ENCODE measurements at regions not wholly inside any gene's neighbourhood (a gene's known extent, or its start where the extent isn't known, plus 50 kb on each side); places are given as distances from the start of the nearest gene placed in this dataset.
A peak's percentile ranks its signal among the peaks of the same experiment; 100 is the strongest.

DNA sequence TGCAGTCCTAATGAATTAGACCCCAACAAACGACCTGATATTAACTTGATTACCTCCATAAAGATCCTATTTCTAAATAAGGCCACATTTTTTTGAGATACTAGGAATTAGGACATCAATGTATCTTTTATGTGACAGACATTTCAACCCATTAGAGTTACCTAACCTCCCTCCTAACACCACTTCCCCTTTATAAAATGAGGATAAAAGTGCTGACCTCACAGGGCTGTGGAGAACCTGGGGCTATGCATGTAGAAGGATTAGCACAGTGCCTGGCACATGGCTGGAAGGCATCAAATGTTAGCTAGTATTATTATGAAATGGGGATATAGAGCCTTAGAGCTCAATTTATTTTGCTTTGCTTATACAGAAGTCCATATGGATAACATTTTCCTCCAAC is 53.5 kb upstream of the LRRN1 start:
- DNase-seq, result no peak

DNA sequence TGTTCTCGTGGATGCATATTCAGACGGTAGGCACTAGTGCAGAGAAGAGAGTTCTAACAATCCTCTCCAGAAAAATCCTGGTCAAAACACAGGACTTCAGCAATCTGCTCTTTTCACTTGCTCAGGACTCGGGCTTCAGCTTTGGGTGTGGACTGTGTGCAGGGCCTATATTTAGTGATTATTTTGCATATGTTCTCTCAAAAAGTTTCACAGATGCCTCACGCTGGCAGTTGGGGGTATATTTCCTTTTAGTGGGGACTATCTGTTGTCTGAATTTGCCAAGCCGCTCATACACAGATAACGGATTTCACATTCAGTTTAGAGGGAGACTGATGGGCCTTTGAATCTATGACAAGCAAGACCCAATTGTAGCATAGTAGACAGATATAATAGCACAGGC is 54.4 kb upstream of the LRRN1 start:
- DNase-seq, result no peak

DNA sequence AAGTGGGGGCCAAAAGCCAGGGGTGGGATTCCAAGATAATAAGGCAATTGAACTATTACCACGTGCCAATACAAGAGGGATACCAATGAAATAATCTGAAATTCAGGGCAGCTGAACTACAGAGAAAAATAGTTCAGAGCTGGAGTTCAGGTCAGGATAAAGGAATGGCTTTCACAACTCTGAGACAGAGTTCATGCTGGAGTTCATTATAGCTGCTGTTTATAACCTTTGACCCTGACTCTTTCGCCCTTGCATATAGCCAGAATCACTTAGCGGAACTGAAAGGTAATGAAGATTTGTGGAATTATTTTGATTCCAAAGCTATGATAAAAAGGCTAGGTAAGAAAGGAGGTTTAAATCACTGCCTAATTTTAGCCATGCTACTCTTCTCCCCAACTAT is 55.5 kb upstream of the LRRN1 start:
- no peak for DNase-seq

DNA sequence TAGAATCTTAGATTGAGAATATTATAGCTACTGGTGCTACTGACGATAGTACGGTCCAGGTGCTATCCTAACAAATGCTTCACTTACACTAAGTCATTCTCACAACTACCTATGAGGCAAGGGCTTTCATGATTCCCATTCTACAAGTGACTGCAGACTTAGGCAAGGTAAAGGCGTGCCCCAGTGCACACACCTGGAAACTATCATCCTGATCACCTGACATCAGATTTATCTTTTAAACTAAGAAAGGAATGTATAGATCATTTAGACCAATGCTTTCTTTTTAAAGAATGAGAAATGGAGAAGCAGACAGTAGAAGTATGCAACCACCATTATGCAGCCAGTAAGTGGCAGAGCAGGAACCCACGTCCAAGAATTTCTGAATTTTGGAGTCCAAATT is 59.2 kb upstream of the LRRN1 start:
- DNase-seq, result no peak

DNA sequence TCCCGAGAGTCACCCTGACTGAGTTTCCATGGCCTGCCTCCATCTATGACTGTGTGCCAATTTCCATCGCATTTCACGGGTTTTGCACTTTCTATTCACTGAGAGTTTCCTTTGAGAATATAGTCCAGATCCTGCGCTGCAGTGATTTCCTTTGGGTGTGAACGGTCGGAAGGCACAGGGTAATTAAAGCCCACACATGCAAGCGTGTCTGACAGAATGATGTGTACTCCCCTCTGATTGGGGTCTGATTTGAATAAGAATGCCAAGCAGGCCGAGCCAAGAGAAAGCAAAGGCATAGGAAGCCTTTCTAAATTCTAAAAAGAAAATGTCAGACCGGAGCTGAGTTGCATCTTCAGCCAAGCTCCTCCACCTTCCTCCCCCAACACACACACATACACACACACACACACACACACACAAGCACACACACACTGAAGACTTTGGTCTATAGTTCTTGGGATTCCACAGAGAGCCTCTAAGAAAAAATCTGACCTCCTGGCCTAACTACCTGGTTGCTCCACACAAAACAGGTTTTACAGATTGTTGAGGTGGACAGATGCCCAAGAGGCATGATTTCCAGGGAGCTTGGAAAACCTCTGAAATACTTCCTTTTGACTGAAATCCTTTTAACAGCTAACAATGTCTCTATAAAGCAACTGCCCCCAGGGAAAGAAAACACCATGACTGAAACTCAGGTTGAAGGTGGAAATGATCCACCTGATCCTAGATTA is 59.7 kb upstream of the LRRN1 start:
- DNase-seq, result no peak

DNA sequence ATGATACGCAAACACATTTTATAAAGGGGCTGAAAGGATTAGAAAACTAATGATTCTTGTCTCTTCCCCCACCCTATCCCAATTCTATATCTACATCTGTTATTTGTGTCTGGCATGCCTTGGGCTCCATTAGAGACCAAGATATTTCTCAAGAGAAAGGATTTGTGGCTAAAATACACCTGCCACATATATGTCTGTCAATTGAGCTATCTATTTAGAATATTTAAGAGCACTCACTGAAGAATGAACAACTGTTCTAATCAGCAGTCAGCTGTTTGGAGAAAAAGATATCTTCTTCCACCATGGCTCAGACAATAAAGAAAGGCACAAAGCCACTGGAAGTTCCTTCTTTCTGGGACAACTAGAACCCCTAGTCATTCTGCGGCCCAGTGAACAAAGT is 61.7 kb upstream of the LRRN1 start:
- no peak for DNase-seq

DNA sequence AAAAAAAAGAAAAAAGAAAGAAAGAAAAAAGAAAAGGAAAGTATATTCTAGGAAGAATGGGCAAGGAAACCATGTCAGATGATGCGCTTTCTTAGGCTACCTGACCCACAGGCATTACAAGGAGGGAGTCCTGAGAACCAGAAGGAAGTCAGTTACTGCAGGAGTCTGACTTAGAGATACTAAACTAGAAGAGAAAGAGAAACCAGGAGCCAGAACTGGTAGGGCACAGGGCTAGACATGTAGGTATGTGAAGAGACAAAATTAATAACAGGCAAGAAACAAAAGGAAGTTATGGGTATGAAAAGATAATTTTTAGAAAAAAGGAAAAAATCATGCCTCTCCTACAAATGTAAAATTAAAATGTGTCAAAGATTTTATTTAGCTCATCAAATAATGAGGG is 63.3 kb upstream of the LRRN1 start:
- no peak for DNase-seq

DNA sequence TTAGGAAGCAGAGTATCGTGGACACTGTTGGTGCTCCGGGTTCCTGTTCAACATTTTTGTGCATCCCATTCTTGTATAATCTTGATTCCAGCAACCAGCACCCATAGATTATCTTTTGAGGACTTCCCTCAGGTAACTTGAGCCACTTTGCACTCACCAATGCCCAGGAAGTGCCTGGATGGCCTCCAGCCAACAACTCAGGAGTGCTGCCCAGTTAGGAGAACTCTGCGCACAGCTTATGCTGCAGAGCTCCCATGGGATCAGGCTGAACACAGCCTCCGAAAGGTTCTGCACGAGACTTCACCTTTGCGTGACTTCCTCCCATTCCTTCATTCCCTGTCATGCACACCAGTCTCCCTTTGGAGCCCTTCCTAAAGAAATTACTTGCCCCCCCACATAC is 64.3 kb upstream of the LRRN1 start:
- no peak for DNase-seq

DNA sequence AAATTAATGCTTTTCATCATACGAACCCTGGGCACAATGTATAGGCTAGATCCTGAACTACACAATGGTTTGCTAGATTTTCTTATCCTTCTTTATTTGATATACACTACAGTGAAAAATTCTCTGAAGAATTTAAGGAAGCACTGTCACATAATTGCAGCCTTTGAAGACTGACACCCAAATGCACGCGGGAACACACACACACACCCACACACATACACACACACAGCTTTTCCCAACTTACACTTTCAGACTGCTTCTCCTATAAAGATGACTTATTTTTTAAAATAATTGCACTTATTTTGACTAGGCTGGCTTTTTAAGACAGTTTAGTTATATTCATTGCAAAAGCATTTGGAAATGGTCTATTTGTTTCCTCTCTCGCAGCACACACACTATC is 70.0 kb upstream of the LRRN1 start:
- no peak for DNase-seq

DNA sequence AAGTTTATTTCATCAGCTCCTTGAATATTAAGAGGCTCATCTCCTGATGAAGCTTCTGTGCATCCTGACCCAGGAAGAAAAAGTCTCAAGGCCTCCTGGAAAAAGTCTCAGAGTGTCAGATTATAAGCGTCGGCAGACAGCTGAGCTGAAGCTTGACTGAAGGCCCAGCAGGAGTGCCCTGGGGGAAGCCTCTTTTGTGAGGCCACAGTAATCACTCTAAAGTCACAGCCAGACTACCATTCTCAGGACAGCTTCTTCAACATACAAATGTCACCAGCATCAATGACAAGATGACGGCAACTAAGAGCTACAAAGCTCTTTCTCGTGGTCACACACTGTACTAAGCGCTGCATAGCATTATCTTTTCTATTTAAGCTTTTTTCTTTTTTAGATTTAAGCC is 72.7 kb upstream of the LRRN1 start:
- no peak for DNase-seq

DNA sequence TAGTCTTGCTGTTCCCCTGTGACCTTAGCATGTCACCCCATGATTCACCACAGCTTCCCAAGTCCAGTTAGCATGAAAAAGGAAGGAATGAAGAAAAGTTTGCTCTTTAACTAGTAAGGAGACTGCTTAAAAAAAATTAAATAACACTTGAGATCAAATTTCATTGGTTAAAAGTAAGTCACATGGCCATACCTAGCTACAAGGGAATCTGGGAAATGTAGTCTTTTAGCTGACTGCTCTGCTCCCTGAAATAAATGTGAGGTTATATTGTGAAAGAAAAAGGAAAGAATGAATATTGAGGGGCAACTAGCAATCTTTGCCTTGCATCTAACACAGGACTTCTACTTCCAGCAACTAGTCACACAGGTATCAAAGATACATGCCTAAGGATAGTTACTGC is 84.7 kb upstream of the LRRN1 start:
- DNase-seq, result no peak

DNA sequence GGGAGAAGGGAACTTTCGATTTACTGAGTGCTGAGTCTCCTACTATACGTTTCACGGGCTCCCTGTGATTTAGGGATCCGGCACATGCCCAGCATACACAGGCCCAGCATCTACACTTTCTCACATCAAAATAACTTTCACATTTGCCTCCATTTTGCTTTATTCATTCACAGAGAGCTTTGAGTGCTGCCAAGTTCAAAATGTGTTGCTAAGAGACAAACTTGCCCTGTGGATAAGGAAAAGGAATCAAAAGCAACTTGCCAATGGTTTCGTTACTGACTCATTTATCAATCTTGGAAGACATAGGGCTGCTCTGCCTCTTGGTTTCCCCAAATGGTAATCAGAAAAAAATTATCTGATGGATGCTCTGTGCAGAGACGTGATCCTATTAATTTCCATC is 86.3 kb upstream of the LRRN1 start:
- DNase-seq, result no peak

DNA sequence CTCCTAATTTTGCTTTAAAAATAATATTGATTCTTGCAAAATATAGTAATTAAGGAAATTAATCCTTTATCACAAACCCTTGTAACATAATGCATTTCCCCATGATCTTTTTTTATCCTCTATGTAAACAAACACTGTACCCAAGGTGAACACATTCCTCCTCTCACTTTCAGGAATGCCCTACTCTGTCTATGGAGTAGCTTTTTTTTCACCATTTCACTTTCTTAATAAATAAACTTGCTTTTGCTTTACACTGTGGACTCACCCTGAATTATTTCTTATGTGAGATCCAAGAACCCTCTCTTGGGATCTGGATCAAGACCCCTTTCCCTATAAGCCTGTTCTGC is 90.5 kb upstream of the LRRN1 start:
- no peak for DNase-seq

DNA sequence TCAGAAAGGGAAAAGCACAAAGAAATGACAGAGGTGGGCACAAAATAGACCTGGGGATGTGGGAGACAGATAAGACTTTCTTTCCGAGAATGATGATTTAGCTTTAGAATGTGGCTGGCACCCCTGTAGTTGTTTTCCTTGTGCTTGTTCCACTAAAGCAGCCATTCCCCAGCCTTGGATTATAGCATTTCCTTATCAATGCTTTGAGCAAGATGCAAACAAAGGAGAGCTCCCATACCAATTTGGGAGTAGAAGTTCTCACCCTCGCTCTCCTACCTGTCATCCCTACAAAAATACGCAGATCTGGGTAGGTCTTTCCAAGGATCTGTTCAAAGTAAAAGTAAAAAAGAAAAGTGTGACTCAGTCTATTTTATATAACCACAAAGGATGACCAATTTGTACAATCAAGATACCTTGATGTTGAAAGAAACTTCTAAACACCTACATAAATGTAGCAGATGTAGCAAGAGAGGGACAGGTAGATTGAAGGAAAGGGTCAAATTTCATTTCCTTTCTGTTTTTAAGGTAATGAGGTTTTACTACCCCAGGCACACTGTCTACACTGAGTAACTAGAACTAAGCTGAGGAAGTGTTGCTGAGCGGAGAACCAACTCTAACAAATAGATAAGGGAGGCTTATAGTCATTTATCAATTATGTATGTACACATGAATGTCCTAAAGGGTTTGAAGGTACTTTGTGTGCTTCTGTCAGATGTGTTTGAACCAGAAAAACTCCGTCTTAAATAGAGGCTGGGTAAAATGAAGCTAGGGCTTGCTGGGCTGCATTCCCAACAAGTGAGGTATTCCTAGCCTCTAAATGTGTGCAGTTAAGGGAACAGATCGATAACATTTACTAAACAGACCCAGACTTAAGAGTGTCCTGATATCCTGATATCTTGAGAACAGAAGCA is 91.1 kb upstream of the LRRN1 start:
- DNase-seq, result no peak

DNA sequence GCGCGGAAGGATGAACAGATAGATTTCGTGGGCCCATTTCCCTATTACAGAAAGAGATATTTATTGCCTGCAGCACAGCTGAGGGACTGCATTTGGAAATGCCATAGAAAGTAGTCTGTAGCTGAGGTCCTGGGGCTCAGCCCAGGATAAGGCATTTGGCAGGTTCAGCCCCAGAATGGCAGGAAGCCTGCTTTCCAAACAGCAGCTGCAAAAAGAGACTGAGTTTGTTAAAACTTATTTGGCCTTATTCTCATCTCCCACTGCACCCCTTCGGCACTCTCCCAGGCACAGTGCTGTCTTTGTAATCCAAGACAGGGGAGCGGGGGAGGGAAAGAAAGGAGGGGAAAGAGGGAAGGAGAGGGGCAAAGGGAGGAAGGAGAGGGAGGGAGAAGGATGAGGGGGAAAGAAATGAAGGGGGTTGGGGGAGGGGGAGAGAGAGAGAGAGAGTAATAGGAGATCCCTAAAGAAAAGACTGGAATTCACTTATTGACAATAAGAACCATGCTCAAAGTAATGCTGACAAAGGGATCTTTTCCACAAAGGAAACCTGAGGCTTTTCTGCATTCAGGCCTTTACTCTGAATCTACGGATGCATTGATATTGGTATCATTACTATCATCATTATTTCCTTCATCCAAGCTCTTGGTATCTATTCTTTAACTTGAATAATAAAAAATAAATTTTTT is 94.0 kb upstream of the LRRN1 start:
- no peak for DNase-seq

DNA sequence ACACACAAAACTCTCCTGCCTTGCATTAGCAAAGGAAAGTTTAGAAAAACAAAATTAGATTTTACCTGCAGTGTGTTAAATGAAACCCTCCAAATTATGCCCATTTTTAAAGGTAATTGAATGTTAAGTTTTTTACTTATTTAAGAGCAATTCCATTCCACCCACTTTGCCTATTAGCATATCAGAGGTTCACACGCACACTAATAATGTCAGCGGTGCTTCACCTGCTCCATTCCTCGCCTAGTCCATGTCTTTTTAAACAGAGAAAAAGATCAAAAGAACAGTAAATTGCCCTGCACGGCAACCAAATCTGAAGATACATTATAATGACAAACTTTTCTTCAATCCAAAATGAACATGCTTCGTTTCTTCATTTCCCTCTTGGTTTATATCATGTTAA is 97.3 kb upstream of the LRRN1 start:
- no peak for DNase-seq

DNA sequence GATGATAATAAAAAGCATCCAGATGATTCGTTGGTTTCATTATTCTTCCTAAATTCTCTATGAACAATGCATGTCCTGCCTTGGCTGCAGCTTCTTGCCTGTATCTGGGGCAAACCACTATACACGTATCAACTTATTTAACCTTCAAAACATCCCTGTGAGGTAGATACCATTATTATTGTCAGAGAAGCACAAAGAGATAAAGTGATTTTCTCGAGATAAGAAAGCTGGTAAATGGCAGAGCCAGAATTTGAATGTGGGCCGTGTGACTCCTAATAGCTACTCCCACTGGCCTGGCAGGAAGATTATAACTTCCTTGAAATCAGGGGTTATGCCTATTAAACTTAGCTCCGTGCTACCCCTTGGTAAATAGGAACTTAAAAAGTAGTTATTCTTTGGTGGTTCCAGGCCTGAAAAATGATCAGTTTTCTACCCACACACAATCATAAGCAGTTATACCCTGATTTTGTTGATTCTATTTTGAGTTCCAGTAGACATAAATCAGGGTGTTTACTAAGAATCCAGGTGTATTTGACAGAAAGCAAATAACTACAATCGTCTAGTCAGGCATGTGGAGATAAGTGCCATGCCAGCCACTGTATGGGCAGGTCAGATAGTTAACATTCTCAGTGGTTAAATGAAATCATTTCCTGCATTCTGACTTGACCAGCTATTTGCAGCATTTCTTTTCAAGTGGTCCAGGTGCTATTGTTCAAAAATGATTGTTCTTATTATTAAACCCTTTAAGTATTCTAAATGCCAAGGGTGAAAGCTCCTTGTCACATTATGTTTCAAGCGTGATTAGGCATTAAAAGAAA is 99.2 kb upstream of the LRRN1 start:
- peak; percentile 23 to 28 for DNase-seq

DNA sequence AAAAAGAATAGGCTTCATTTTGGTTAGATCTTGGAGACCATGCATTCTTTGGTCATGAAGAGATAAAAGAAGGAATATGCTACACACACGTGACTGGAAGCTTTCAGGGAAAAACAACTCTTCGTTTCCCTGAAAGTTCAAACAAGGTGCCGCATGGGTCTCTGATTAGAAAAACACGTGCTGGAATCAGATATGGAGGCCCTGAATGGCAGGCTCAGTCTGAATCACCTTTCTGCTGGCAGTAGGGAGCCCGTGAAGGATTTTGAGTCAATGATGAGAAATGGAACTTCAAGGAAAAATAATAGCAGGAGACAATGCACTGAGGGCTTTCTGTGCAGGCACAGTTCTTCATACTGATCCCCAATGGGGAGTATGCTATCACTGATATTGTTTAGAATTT is 99.8 kb upstream of the LRRN1 start:
- DNase-seq, result no peak

DNA sequence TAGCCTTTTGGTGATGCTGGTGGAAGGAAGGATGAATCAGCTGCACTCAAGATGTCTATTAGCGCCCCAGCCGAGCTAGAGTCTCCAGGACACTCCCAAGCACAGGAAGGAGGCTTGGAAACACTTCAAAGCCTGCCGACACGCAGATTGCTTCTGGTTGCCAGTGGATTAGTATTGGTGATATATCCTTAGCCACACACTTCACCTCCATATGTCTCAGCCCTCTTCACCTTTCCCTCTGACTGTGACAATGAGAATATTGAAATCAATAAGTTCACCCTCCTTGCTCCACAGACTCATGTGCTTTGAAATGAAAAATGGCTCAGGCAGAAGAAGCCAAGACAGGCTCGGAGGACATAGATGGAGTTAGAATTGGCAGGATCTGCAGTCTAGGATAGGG is 102.9 kb upstream of the LRRN1 start:
- DNase-seq, result no peak

DNA sequence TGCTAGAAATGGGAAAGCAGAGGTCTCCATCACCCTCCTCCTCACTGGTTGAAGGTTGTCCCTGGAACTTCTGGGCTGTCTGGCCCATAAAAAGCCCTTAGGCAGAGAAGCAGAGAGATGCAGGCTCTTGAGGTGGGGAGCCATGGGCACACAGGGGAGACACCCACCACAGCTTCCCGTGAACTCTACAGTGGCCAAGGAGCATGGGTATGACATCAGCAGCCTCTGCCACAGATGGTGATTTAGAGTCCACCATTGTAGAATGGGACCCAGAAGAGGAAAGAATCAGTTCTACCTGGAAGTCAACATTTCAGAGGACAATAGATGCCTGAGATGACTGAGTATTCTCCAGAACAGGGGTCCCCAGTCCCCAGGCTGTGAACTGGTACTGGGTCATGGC is 105.6 kb upstream of the LRRN1 start:
- no peak for DNase-seq

DNA sequence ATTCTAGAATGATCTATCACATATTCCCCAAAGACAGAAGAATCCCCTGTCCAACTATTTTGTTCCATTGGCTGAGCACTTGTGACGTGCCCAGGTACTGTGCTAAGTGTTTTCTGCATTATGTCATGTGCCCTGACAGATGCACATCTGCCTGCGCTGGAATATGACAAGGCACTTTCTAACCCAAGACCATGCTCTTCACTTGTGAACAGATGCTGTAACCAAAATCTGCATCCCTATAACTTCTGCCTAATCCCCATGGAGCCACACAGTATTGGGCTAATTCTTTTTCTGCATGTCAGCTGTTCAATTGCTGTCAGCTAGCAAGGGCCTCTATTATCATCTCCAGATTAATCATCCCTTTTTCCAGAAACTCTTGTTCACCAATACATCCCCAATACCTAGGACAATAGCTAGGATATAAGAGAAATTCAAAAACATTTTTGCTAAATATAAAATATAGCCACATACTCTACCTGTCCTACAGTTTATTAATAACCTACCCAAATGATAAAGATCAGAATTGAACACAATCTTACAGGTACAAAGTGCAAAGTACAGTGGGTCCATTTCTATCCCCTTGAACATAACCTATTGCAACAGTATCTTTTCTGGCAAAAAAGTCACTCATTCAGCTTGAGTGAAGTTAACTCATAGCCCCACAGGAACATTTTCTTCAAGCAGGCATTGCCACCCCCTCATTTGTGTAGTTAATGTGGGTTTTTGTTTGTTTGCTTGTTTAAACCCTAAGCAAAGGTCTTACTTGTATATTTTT is 109.4 kb upstream of the LRRN1 start:
- DNase-seq, result no peak

DNA sequence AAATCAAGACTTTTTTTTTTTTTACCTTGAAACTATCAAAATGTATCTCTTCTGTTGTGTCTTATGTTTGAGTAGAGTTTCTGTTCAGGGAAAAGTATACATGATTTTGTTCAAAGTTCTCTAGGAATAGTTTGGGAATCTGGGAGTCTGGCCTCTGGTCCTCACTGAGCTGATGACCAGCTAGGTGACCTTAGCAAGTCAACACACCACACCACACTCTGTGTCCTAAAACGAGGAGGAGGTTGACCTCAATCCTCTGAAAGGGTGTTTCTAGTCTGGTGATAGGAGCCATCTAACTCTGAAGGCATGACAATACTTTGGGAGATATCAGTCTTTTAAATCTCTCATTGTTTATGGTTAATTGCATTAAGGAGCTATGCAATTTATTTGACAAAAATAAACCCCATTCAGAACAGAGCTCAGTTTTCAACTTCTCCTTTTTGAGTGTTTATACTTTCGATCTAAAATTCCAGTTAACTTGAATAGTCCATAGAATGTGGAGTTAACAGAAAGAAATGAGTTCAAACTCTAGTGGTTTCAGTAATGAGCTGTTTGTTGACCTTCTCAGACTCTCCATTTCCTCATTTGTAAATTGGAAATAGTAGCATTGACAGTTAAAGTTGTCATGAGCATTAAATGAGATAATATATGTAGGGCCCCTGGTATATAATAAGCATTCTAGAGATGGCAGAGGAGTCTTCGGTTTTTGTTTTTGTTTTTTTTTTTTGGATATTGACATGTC is 112.2 kb upstream of the LRRN1 start:
- DNase-seq, result no peak
